ENCODE measurements at regions not wholly inside any gene's neighbourhood (a gene's known extent, or its start where the extent isn't known, plus 50 kb on each side); places are given as distances from the start of the nearest gene placed in this dataset.

- TF ChIP-seq POLR2AphosphoS5 (IDR thresholded peaks at IDR 0.05; ENCODE audit: low read depth, low read length) (no peak), REST (IDR thresholded peaks at IDR 0.05; ENCODE audit: insufficient read depth in 1 of 2, low read depth in 2 of 2, low read length in 2 of 2) (no peak), TAF1 (IDR thresholded peaks at IDR 0.05; ENCODE audit: borderline replicate concordance, insufficient read depth, low read length) (no peak), SIN3A (IDR thresholded peaks at IDR 0.05; ENCODE audit: borderline replicate concordance, insufficient read depth, low read length) (no peak), FOXP2 (optimal IDR thresholded peaks at IDR 0.05; ENCODE audit: borderline replicate concordance, extremely low read depth, extremely low read length, insufficient read depth) (no peak)
Observed at GRCh38 chr16:52629296-52629695, 82.4 kb upstream of the TOX3 start.
